HEK293 (cell line): ENCODE measurements at regions not wholly inside any gene's neighbourhood (a gene's known extent, or its start where the extent isn't known, plus 50 kb on each side); places are given as distances from the start of the nearest gene placed in this dataset.

Source experiments
- CTCF ChIP-seq: fragments of 450-650 bp; formaldehyde crosslinking; IDR thresholded peaks from 2 replicates; pipeline ENCODE4 v1.5.1; 2016; ENCODE audit warnings: missing biosample characterization, missing genetic modification characterization
- KLF7 ChIP-seq: fragments of 450-650 bp; formaldehyde crosslinking; IDR thresholded peaks from 2 replicates; pipeline ENCODE4 v1.5.1; 2016; ENCODE audit warnings: missing biosample characterization, missing genetic modification characterization, borderline replicate concordance
- MYNN ChIP-seq: fragments of 450-650 bp; formaldehyde crosslinking; IDR thresholded peaks from 2 replicates; pipeline ENCODE4 v1.5.1; 2016; ENCODE audit warnings: missing biosample characterization, missing genetic modification characterization, borderline replicate concordance
- ZBTB26 ChIP-seq: fragments of 450-650 bp; formaldehyde crosslinking; optimal IDR thresholded peaks from 2 replicates; pipeline ENCODE3; 2016; ENCODE audit warnings: missing biosample characterization, mild to moderate bottlenecking, missing genetic modification characterization
- ZNF146 ChIP-seq: fragments of 450-650 bp; formaldehyde crosslinking; IDR thresholded peaks from 2 replicates; pipeline ENCODE4 v1.5.1; 2016; ENCODE audit warnings: missing biosample characterization, missing genetic modification characterization
- ZNF18 ChIP-seq: fragments of 450-650 bp; formaldehyde crosslinking; IDR thresholded peaks from 2 replicates; pipeline ENCODE4 v1.5.1; 2016; ENCODE audit warnings: missing biosample characterization, missing genetic modification characterization
- ZNF23 ChIP-seq: fragments of 450-650 bp; formaldehyde crosslinking; IDR thresholded peaks from 2 replicates; pipeline ENCODE4 v1.5.1; 2016; ENCODE audit warnings: missing biosample characterization, missing genetic modification characterization, borderline replicate concordance
- ZNF394 ChIP-seq: fragments of 450-650 bp; formaldehyde crosslinking; IDR thresholded peaks from 2 replicates; pipeline ENCODE4 v1.5.1; 2016; ENCODE audit warnings: missing biosample characterization, missing genetic modification characterization, mild to moderate bottlenecking, moderate library complexity, borderline replicate concordance
- ZNF660 ChIP-seq: fragments of 450-650 bp; IDR thresholded peaks from 2 replicates; pipeline ENCODE4 v1.5.1; 2018; ENCODE audit warnings: missing biosample characterization, mild to moderate bottlenecking, missing genetic modification characterization

- no peak for TF ChIP-seq ZNF146 (tag by site-specific recombination)
- TF ChIP-seq ZBTB26 (tag by site-specific recombination), result no peak
- TF ChIP-seq ZNF394 (tag by site-specific recombination), result no peak
- no peak for TF ChIP-seq MYNN
- TF ChIP-seq CTCF (tag by site-specific recombination), result no peak
- no peak for TF ChIP-seq ZNF18 (tag by site-specific recombination)
- no peak for TF ChIP-seq ZNF23
- no peak for TF ChIP-seq ZNF660 (tag by site-specific recombination)
- TF ChIP-seq KLF7 (tag by site-specific recombination), result no peak
Measured at GRCh38 chr1:87451229-87451920, 122.7 kb downstream of the LMO4 start.
